ENCODE measurements at regions not wholly inside any gene's neighbourhood (a gene's known extent, or its start where the extent isn't known, plus 50 kb on each side); places are given as distances from the start of the nearest gene placed in this dataset.

DNA sequence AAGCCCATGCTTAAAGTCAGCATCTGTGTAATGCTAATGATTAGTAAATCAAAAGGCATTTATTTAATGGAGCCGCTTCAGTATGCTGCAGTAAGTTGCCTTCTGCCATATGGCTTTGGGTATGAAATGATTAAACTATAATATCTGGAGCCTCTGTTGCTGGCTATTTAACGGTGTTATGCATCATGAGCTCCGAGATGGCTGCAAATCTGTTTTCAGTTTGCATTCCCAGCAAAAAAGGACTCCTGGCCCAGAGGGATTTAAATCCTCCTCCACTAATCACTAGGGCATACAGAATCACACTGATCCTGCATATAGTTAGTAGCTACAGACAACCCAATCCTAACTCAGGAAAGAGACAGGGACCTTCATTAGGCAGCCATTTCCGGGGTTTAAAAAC is 171.5 kb upstream of the EEA1 start:
- H2AFZ ChIP-seq (ENCODE audit: insufficient read depth, low read length, poor library complexity): no peak overlapping the region
- H3K18ac ChIP-seq (ENCODE audit: low read length): no peak overlapping the region
- no peak for DNase-seq
- no peak overlapping the region for H3K4me2 ChIP-seq (ENCODE audit: low read length)
- H3K4ac ChIP-seq (ENCODE audit: low read depth, low read length): no peak overlapping the region
- H3K4me1 ChIP-seq (ENCODE audit: control insufficient read depth in 1 of 2, insufficient read depth in 2 of 2, low read length in 2 of 2): no peaks in the 10 kb centered on the region
- H3K9me3 ChIP-seq (ENCODE audit: insufficient read depth, low read depth, low read length): no peaks in the 10 kb centered on the region
- H3K27ac ChIP-seq (ENCODE audit: low read depth, low read length): no peak overlapping the region
- H3K14ac ChIP-seq (ENCODE audit: low read length): no peak overlapping the region
- no peak overlapping the region for H4K12ac ChIP-seq (ENCODE audit: low read depth, low read length)
- no peak overlapping the region for H3K9ac ChIP-seq (ENCODE audit: low read length)
- no peak overlapping the region for H2BK12ac ChIP-seq (ENCODE audit: low read length)
- no peaks in the 10 kb centered on the region for H3K79me2 ChIP-seq (ENCODE audit: control insufficient read depth, insufficient read depth, low read length, poor library complexity)
- no peaks in the 10 kb centered on the region for H3K27me3 ChIP-seq (ENCODE audit: insufficient read depth, low read length)
- no peak overlapping the region for H3K4me3 ChIP-seq (ENCODE audit: low read depth, low read length)
- WGBS (ENCODE audit: extremely low coverage, insufficient coverage, insufficient read length): no CpG with 5 or more reads among the region's 4 CpGs
- no peak overlapping the region for H2BK5ac ChIP-seq (ENCODE audit: low read depth, low read length, poor library complexity)
- no peaks in the 10 kb centered on the region for H3K36me3 ChIP-seq (ENCODE audit: control insufficient read depth in 1 of 2, insufficient read depth in 2 of 2, low read length in 2 of 2)
- H2BK120ac ChIP-seq (ENCODE audit: insufficient read depth, low read length, poor library complexity): no peak overlapping the region
- no peak overlapping the region for H3K23ac ChIP-seq (ENCODE audit: low read length)
- no peak overlapping the region for H4K91ac ChIP-seq (ENCODE audit: low read depth, low read length)
- no peak overlapping the region for H4K8ac ChIP-seq (ENCODE audit: low read depth, low read length)
- H3K79me1 ChIP-seq (ENCODE audit: low read length): peaks cover 2% of the 10 kb centered on the region
- H2AK5ac ChIP-seq (ENCODE audit: low read length): no peak overlapping the region

DNA sequence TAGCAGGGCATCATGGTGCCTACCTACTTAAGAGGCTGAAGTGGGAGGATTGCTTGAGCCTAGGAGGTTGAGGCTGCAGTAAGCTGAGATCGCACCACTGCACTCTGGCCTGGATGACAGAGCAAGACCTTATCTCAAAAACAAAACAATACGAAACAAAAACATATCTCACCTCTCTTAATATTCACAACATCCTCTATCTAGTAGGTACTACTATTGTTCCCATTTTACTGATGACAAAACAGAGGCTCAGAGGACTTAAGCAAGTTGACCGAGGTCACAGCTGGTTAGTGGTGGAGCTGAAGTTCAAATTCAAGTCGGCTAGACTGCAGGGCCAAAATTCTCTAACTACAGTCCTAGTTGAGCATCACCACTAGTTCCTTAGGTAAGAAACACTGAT is 172.3 kb upstream of the EEA1 start:
- peaks cover 2% of the 10 kb centered on the region for H3K79me1 ChIP-seq (ENCODE audit: low read length)
- H3K36me3 ChIP-seq (ENCODE audit: control insufficient read depth in 1 of 2, insufficient read depth in 2 of 2, low read length in 2 of 2): no peaks in the 10 kb centered on the region
- WGBS (ENCODE audit: extremely low coverage, insufficient coverage, insufficient read length): no CpG with 5 or more reads among the region's 4 CpGs
- H3K4me2 ChIP-seq (ENCODE audit: low read length): no peak overlapping the region
- H3K4ac ChIP-seq (ENCODE audit: low read depth, low read length): no peak overlapping the region
- H3K79me2 ChIP-seq (ENCODE audit: control insufficient read depth, insufficient read depth, low read length, poor library complexity): no peaks in the 10 kb centered on the region
- no peak overlapping the region for H4K12ac ChIP-seq (ENCODE audit: low read depth, low read length)
- H2BK12ac ChIP-seq (ENCODE audit: low read length): no peak overlapping the region
- H3K27ac ChIP-seq (ENCODE audit: low read depth, low read length): no peak overlapping the region
- H2BK5ac ChIP-seq (ENCODE audit: low read depth, low read length, poor library complexity): no peak overlapping the region
- H3K23ac ChIP-seq (ENCODE audit: low read length): no peak overlapping the region
- H2AFZ ChIP-seq (ENCODE audit: insufficient read depth, low read length, poor library complexity): no peak overlapping the region
- H3K9ac ChIP-seq (ENCODE audit: low read length): no peak overlapping the region
- H2BK120ac ChIP-seq (ENCODE audit: insufficient read depth, low read length, poor library complexity): no peak overlapping the region
- no peak overlapping the region for H3K14ac ChIP-seq (ENCODE audit: low read length)
- no peak overlapping the region for H3K18ac ChIP-seq (ENCODE audit: low read length)
- DNase-seq: no peak
- no peak overlapping the region for H3K4me3 ChIP-seq (ENCODE audit: low read depth, low read length)
- no peaks in the 10 kb centered on the region for H3K9me3 ChIP-seq (ENCODE audit: insufficient read depth, low read depth, low read length)
- no peak overlapping the region for H2AK5ac ChIP-seq (ENCODE audit: low read length)
- no peak overlapping the region for H4K91ac ChIP-seq (ENCODE audit: low read depth, low read length)
- H3K27me3 ChIP-seq (ENCODE audit: insufficient read depth, low read length): no peaks in the 10 kb centered on the region
- no peaks in the 10 kb centered on the region for H3K4me1 ChIP-seq (ENCODE audit: control insufficient read depth in 1 of 2, insufficient read depth in 2 of 2, low read length in 2 of 2)
- no peak overlapping the region for H4K8ac ChIP-seq (ENCODE audit: low read depth, low read length)

DNA sequence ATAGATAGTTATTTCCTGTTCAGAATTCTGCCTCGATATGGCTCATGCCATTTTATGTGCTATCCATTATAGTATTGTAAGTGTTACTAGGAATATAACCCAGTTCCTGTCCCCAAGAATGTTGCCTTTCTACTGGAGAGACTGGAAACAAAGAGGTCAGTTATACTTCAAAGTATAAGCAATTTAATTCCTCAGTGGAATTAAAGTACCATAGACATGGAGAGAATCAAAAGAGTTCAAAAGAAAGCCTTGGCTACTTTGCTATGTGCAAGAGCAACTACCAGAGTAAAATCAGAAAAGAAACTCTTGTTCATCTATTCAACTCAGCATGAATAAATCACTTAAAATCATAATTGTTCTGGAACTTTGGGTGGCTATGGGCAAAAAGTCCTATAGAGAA is 173.2 kb upstream of the EEA1 start:
- Histone ChIP-seq H3K79me2 (ENCODE audit: control insufficient read depth, insufficient read depth, low read length, poor library complexity) (no peaks in the 10 kb centered on the region), H2BK120ac (ENCODE audit: insufficient read depth, low read length, poor library complexity) (no peak overlapping the region), H3K23ac (ENCODE audit: low read length) (no peak overlapping the region), H2BK5ac (ENCODE audit: low read depth, low read length, poor library complexity) (no peak overlapping the region), H3K36me3 (ENCODE audit: control insufficient read depth in 1 of 2, insufficient read depth in 2 of 2, low read length in 2 of 2) (no peaks in the 10 kb centered on the region), H4K12ac (ENCODE audit: low read depth, low read length) (no peak overlapping the region), H3K18ac (ENCODE audit: low read length) (no peak overlapping the region), H3K27me3 (ENCODE audit: insufficient read depth, low read length) (no peaks in the 10 kb centered on the region), H2AK5ac (ENCODE audit: low read length) (no peak overlapping the region), H4K91ac (ENCODE audit: low read depth, low read length) (no peak overlapping the region), H2BK12ac (ENCODE audit: low read length) (no peak overlapping the region), H3K27ac (ENCODE audit: low read depth, low read length) (no peak overlapping the region), H3K14ac (ENCODE audit: low read length) (no peak overlapping the region), H4K8ac (ENCODE audit: low read depth, low read length) (no peak overlapping the region), H3K4me1 (ENCODE audit: control insufficient read depth in 1 of 2, insufficient read depth in 2 of 2, low read length in 2 of 2) (no peaks in the 10 kb centered on the region), H2AFZ (ENCODE audit: insufficient read depth, low read length, poor library complexity) (no peak overlapping the region), H3K4me3 (ENCODE audit: low read depth, low read length) (no peak overlapping the region), H3K9me3 (ENCODE audit: insufficient read depth, low read depth, low read length) (no peaks in the 10 kb centered on the region), H3K4me2 (ENCODE audit: low read length) (no peak overlapping the region), H3K9ac (ENCODE audit: low read length) (no peak overlapping the region), H3K79me1 (ENCODE audit: low read length) (peaks cover 2% of the 10 kb centered on the region), H3K4ac (ENCODE audit: low read depth, low read length) (no peak overlapping the region)
- no peak for DNase-seq
- WGBS (ENCODE audit: extremely low coverage, insufficient coverage, insufficient read length): no CpG with 5 or more reads among the region's 1 CpG

DNA sequence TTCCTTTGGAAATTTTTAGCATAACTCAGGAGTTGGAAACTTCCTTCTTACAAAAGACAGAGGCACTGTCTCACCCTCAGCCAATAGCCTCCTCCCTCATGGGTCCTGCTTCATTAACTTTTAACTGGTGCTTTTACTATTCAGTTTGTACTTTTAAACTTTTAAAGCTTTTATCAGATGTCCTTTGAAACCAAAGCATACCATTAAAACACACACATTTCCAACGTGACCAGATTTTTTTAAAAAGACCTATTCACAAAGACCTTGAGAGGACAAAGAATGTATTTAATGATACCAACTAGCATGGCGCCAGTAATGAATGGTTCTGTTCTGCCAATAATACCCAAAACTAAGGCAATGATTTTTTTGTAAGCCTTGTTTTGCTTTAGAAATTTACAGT is 173.6 kb upstream of the EEA1 start:
- no peak overlapping the region for H4K12ac ChIP-seq (ENCODE audit: low read depth, low read length)
- H3K4me2 ChIP-seq (ENCODE audit: low read length): no peak overlapping the region
- no peak overlapping the region for H4K8ac ChIP-seq (ENCODE audit: low read depth, low read length)
- DNase-seq: no peak
- no peak overlapping the region for H3K4me3 ChIP-seq (ENCODE audit: low read depth, low read length)
- no peak overlapping the region for H3K18ac ChIP-seq (ENCODE audit: low read length)
- WGBS (ENCODE audit: extremely low coverage, insufficient coverage, insufficient read length): no CpG with 5 or more reads among the region's 2 CpGs
- no peak overlapping the region for H3K4ac ChIP-seq (ENCODE audit: low read depth, low read length)
- H2BK12ac ChIP-seq (ENCODE audit: low read length): no peak overlapping the region
- H2AK5ac ChIP-seq (ENCODE audit: low read length): no peak overlapping the region
- no peak overlapping the region for H3K14ac ChIP-seq (ENCODE audit: low read length)
- no peaks in the 10 kb centered on the region for H3K79me2 ChIP-seq (ENCODE audit: control insufficient read depth, insufficient read depth, low read length, poor library complexity)
- H3K27ac ChIP-seq (ENCODE audit: low read depth, low read length): no peak overlapping the region
- H3K4me1 ChIP-seq (ENCODE audit: control insufficient read depth in 1 of 2, insufficient read depth in 2 of 2, low read length in 2 of 2): no peaks in the 10 kb centered on the region
- H2AFZ ChIP-seq (ENCODE audit: insufficient read depth, low read length, poor library complexity): no peak overlapping the region
- no peak overlapping the region for H2BK5ac ChIP-seq (ENCODE audit: low read depth, low read length, poor library complexity)
- H3K79me1 ChIP-seq (ENCODE audit: low read length): peaks cover 2% of the 10 kb centered on the region
- no peak overlapping the region for H2BK120ac ChIP-seq (ENCODE audit: insufficient read depth, low read length, poor library complexity)
- no peak overlapping the region for H4K91ac ChIP-seq (ENCODE audit: low read depth, low read length)
- H3K36me3 ChIP-seq (ENCODE audit: control insufficient read depth in 1 of 2, insufficient read depth in 2 of 2, low read length in 2 of 2): no peaks in the 10 kb centered on the region
- no peaks in the 10 kb centered on the region for H3K27me3 ChIP-seq (ENCODE audit: insufficient read depth, low read length)
- H3K9ac ChIP-seq (ENCODE audit: low read length): no peak overlapping the region
- H3K9me3 ChIP-seq (ENCODE audit: insufficient read depth, low read depth, low read length): no peaks in the 10 kb centered on the region
- H3K23ac ChIP-seq (ENCODE audit: low read length): no peak overlapping the region
